ENCODE measurements at regions not wholly inside any gene's neighbourhood (a gene's known extent, or its start where the extent isn't known, plus 50 kb on each side); places are given as distances from the start of the nearest gene placed in this dataset.

- Histone ChIP-seq H2BK120ac (ENCODE audit: low read depth, low read length) (no peak overlapping the region), H3K18ac (ENCODE audit: low read depth, low read length) (no peak overlapping the region), H3K56ac (ENCODE audit: extremely low read depth, insufficient read depth, low read length) (no peak overlapping the region), H2AK5ac (ENCODE audit: low read depth, low read length) (no peak overlapping the region), H3K79me1 (ENCODE audit: low read depth in 1 of 2, low read length in 2 of 2) (no peaks in the 10 kb centered on the region), H3K27me3 (ENCODE audit: control insufficient read depth, insufficient read depth, low read length) (no peaks in the 10 kb centered on the region), H3K27ac (ENCODE audit: insufficient read depth, low read length) (no peak overlapping the region), H3K4me3 (ENCODE audit: insufficient read depth, low read depth, low read length) (no peak overlapping the region), H4K20me1 (ENCODE audit: insufficient read depth, low read length) (no peaks in the 10 kb centered on the region), H3K4me1 (ENCODE audit: control insufficient read depth, insufficient read depth, low read length) (no peaks in the 10 kb centered on the region), H3K4ac (ENCODE audit: low read depth, low read length) (no peak overlapping the region), H3K9ac (ENCODE audit: low read depth, low read length) (no peak overlapping the region), H3K14ac (replicated peaks; ENCODE audit: low read depth, low read length) (no peak overlapping the region), H2BK5ac (ENCODE audit: low read depth, low read length, poor library complexity, severe bottlenecking) (no peak overlapping the region), H3K23ac (ENCODE audit: low read depth, low read length) (no peak overlapping the region), H3K9me3 (ENCODE audit: control insufficient read depth, insufficient read depth, low read length) (no peaks in the 10 kb centered on the region; the same call in 1 of the 2 replicates), H4K8ac (ENCODE audit: low read depth in 2 of 2, low read length in 2 of 2) (no peak overlapping the region), H2AK9ac (replicated peaks; ENCODE audit: low read depth, low read length, poor library complexity) (no peak overlapping the region), H3K36me3 (ENCODE audit: control insufficient read depth, insufficient read depth, low read length) (no peaks in the 10 kb centered on the region), H4K91ac (ENCODE audit: insufficient read depth, low read depth, low read length) (no peak overlapping the region), H2AFZ (replicated peaks; ENCODE audit: low read length, poor library complexity) (no peak overlapping the region), H2BK15ac (ENCODE audit: low read depth, low read length) (no peak overlapping the region), H3K4me2 (ENCODE audit: low read depth, low read length) (no peak overlapping the region), H4K5ac (ENCODE audit: low read depth, low read length) (no peak overlapping the region), H3K9me1 (ENCODE audit: insufficient read depth, low read length) (no peaks in the 10 kb centered on the region), H2BK20ac (ENCODE audit: low read depth, low read length) (no peak overlapping the region)
- DNase-seq, result no peak
- intact Hi-C loops (cut with micrococcal nuclease) (no loop called here), in situ Hi-C loops (cut with MboI; ENCODE audit: low sequenced_read_pairs) (no loop called here), dilution Hi-C loops (cut with HindIII; ENCODE audit: low sequenced_read_pairs, unreplicated experiment) (no loop called here)
- ChIA-PET CTCF (no interaction called here), POLR2A (ENCODE audit: unreplicated experiment) (no interaction called here)
- no peak for ATAC-seq (ENCODE audit: low read depth)
- no TSS peak for BruUV-seq (replicated peaks)
- TF ChIP-seq NFE2L2 (IDR thresholded peaks at IDR 0.05; ENCODE audit: low read depth, low read length) (no peak), RFX5 (IDR thresholded peaks at IDR 0.05; ENCODE audit: low read depth, low read length) (no peak)
- TF ChIP-seq, protein P1, sequence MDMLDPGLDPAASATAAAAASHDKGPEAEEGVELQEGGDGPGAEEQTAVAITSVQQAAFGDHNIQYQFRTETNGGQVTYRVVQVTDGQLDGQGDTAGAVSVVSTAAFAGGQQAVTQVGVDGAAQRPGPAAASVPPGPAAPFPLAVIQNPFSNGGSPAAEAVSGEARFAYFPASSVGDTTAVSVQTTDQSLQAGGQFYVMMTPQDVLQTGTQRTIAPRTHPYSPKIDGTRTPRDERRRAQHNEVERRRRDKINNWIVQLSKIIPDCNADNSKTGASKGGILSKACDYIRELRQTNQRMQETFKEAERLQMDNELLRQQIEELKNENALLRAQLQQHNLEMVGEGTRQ (IDR thresholded peaks at IDR 0.05; ENCODE audit: low read depth, low read length), result no peak
- TF ChIP-seq, protein P2, sequence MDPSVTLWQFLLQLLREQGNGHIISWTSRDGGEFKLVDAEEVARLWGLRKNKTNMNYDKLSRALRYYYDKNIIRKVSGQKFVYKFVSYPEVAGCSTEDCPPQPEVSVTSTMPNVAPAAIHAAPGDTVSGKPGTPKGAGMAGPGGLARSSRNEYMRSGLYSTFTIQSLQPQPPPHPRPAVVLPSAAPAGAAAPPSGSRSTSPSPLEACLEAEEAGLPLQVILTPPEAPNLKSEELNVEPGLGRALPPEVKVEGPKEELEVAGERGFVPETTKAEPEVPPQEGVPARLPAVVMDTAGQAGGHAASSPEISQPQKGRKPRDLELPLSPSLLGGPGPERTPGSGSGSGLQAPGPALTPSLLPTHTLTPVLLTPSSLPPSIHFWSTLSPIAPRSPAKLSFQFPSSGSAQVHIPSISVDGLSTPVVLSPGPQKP (IDR thresholded peaks at IDR 0.05; ENCODE audit: borderline replicate concordance, low read depth, low read length), result no peak
Measured at GRCh38 chr14:27228053-27228452, 630.2 kb upstream of the NOVA1 start.

All from IMR-90 (cell line).